Astrocyte of the hippocampus (primary cell): ENCODE measurements at regions not wholly inside any gene's neighbourhood (a gene's known extent, or its start where the extent isn't known, plus 50 kb on each side); places are given as distances from the start of the nearest gene placed in this dataset.
"Not testable (repeated sequence)": the region's sequence is repeated elsewhere in the genome, so short reads cannot be mapped to it uniquely, and the experiment has no call there.

Experiments used
- DNase-seq: peaks from one replicate; pipeline ENCODE4 v3.0.0; 2011; ENCODE audit warnings: low read depth, low spot score

DNA sequence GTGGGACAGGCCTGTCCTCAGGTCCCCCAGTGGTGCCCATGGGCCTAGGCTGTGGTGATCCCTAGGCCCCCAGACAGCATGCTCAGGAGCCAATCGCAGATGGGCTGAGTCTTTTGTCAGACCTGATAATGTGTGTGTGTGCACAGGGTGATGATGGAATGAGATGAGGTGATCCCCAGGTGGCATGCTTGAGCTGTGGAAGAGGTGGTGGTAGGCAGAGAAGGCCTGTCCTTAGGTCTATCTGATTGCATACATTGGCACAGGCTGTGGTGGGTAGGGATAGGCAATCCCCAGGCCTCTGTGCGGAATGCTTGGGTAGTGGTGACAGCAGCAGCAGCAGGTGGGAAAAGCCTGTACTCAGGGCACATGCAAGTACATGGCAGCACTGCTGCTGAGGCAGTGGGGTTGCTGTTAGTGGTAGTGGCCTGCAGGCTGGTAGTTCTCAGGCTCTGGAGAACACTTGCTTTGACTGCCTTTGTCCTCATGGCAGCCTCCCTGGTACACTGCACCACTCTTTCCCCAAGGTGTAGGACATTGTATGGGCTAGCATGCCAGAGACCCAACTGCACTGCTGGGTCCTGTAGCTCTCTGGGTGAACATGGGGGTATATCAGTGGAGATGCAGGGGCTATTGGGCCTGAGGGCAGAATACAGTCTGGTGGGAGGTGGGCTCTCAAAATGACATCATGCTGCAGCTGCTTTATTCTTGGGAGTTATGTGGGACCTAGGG is 260.9 kb upstream of the PLPP4 start:
- no peak for DNase-seq

DNA sequence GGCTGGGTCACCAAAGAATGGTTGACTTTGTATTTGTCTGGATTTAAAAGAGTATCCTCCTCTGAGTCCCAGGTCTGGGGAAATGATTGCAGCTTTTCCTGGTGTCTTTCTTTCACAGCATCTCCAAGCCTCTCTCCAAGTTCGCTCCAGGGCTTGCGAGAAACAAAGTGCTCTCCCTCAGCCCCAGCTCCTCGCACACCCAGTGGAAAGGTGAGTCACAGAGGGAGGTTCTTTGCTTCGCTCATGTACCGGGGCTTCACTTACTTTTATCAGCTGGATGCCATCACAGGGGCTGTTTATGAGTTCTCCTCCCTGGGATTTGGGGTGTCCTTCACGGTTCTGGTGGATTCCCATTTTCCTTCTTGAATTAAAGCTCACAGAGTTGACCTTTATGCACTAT is 252.2 kb upstream of the PLPP4 start:
- DNase-seq: no peak

DNA sequence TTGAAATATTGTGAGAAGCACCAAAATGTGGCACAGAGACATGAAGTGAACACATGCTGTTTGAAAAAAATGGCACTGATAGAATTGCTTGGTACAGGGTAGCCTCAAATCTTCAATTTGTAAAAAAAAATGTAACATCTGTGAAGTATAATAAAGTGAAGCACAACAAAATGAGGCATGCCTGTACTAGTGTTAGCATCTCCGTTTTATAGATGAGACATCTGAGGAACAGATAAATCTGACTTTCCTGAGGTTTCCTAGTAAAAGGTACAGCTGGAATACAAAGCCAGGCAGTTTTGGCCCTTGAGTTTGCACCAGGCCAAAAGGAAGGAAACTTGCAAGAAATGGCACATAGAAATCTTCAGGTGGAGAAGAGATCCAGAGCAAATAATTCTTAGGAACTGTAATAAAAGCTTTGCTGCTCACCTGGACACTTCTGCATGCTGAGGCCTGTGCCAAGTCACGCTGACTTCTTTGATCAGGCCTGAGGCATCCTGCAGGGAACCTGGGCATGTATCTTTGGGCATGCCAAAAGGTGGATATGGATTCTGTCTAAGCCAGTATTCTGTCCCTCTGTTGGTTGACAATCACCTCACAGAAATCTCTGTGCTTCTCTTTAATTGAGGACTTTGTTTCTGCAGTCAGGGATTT is 251.5 kb upstream of the PLPP4 start:
- DNase-seq: no peak

DNA sequence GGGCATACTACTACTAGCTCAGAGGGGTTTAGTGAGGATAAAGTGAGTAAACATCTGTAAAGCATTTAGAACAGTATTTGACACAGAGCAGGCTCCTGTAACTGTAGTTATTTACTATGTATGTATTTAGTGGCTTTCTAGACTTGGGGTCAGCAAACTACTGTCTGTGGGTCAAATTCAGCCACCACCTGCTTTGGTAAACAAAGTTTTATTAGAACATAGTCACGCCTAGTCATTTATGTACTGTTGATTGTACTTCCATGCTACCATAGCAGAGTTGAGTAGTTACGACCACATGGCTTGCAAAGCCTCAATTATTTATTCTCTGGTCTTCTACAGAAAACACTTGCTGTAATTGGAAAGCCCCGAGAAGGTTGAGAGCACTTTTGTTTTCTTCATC is 248.5 kb upstream of the PLPP4 start:
- DNase-seq: no peak

DNA sequence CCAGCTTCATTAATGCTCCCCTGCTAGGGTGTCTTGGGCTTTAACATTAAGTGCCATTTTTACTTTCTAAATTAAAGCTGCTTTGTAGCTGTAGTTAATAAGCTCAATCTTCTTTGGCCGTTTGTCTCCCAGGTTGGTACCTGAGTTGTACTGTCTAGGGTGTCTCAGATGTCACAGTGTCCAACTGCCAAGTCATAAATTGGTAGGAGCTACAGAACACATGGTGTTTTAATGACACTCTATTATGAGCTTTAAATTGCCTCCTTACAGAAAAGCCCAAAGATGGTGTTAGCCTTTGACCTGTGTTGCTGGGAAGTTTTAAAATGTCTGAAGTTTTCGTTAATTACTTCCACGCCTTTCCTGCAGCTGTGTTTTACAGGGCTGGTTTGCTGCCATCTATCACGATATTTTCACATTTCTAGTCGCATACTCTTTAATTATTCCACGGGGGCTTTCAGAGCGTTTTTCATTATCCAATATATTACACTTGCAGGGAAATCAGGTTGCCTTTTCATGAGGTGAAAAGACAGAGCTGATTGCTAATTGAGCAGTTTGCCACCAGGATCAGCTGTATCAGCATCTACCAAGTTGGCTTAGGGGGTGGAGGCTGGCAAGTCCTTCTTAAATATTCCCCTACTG is 247.8 kb upstream of the PLPP4 start:
- DNase-seq: no peak

DNA sequence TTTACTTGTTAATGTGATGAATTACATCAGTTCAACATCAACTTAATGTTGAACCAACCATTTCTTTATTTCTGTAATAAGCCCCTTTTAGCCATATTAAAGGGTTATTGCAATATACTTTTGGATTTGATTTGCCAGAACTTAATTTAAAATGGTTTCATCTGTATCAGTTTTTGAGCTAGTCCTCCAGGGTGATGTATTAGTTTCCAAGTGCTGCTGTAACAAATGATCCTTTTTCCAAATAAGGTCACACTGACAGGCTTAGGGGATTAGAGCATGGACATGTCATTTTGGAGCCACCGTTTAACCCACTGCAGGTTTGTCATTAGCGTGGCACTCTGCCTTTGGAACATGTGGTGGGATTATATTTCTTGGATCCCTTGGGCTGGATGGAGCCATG is 244.8 kb upstream of the PLPP4 start:
- DNase-seq: no peak

DNA sequence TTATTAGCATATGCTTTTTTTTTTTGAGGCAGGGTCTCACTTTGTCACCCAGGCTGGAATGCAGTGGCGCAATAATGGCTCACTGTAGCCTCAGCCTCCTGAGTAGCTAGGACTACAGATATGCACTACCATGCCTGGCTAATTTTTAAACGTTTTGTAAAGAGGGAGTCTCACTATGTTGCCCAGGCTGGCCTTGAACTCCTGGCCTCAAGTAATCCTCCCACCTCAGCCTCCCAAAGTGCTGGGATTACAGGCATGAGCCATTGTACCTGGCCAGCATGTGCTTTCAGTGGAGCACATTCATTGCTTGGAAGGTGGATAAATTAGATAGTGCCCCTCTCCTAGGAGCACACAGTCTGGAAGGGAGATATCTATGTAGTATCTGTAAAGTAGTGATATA is 243.7 kb upstream of the PLPP4 start:
- DNase-seq: not testable (repeated sequence)

DNA sequence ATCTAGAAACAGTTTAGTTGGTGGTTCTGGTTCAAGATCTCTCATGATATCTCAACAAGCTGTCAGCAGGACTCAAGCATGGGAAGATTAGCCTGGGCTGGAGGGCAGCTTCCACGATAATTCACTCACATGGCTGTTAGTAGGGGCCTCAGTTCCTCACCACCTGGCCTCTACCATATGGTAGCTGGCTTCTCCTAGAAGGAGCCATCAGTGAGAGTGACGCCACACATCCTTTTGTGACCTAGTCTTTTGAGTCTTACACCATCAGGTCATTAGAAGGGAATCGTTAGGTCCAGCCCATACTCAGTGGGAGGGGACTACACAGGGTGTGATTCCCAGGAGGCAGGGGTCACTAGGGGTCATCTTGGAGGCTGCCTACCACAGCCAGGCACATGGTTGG is 239.3 kb upstream of the PLPP4 start:
- DNase-seq: no peak

DNA sequence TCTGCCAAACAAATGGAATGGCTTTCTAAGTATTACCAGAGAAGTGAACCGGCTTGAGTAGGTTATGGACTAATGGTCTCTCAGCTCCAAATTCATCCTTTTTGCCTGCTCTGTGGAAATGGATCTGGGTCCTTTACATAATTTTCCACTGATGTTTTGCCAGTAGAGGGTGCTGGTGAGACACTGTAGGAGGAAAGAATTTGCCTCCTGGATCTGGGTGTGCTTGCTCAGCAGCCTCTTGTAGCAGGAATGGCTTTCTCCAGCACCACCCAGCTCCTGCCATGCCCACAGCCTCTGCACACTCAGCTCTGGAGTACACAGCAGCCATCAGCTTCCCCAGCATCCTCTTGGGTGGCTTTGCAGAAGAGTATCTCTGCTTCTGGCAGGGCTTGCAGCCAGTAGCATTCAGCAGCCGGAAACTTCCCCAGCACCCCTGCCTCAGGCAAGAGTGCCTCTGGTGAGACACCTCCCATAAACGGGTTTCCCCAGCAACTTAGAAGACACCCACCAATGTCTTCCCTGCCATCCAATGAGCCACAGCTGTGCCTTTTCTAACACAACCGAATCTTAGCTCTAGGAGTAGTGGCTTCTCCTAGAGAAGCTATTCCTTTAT is 235.0 kb upstream of the PLPP4 start:
- peak; percentile 63 for DNase-seq

DNA sequence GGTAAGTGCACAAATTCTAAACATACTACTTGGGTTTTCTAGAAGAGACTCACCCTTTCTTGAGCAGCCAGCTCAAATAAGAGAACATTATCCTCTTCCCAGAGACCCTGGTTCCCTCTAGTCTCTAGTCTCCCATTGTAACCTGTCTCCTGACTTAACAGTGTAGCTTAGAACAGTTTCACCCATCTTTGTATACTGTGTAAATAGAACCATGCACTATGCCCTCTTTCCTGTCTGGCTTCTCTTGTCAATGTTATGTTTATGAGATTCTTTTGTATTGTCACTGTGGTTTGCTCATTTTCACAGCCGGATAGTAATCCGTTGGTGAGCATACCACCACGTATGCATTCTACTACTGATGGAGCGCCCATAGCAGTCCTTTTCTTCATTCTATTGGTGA is 227.4 kb upstream of the PLPP4 start:
- no peak for DNase-seq

DNA sequence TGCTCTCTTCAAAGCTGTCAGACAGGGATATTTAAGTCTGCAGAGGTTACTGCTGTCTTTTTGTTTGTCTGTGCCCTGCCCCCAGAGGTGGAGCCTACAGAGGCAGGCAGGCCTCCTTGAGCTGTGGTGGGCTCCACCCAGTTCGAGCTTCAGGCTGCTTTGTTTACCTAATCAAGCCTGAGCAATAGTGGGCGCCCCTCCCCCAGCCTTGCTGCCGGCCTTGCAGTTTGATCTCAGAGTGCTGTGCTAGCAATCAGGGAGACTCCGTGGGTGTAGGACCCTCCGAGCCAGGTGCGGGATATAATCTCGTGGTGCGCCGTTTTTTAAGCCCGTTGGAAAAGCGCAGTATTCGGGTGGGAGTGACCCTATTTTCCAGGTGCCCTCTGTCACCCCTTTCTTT is 217.3 kb upstream of the PLPP4 start:
- not testable (repeated sequence) for DNase-seq

DNA sequence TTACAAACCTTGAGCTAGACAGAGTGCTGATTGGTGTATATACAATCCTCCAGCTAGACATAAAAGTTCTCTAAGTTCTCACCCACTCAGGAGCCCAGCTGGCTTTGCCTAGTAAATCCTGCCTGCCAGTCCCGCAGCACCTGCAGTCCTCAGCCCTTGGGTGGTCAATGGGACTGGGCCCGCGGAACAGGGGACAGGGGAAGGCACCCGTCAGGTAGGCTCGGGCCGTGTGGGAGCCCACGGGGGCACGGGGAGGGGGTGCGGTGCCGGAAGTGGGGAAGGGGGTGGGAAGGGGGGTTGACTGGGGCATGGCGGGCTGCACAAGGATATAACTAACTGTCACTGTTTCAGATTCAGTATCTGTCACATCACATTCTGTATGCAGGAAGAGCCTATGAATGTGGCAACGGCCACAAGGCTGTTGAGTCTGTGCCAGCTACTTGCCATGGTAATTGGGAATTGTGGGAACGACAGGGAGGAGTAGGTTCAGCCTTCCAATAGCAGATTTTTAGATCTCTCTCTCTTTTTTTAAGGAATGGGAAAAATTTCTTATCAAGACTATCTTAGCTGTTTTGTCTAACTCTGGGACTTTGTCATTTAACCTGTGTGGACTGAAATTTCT is 205.1 kb upstream of the PLPP4 start:
- DNase-seq: no peak

DNA sequence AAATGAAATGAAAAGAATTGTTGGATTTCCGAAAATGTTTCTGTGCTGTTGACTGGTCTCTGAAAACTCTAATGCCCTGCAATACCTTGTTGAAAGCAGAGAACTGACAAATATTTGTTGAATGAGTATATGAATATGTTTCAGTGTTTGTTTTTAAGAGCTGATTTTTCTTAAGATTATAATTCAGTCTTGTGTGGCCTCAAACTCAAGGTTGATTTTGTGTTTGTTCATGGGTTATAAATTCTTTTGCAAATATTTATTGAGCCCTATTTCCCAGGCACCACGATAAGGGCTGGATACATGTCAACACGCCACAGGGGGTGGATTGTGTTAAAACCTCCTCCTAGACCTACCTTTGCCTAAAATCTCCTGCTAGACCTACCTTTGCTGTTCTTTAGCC is 203.9 kb upstream of the PLPP4 start:
- no peak for DNase-seq

DNA sequence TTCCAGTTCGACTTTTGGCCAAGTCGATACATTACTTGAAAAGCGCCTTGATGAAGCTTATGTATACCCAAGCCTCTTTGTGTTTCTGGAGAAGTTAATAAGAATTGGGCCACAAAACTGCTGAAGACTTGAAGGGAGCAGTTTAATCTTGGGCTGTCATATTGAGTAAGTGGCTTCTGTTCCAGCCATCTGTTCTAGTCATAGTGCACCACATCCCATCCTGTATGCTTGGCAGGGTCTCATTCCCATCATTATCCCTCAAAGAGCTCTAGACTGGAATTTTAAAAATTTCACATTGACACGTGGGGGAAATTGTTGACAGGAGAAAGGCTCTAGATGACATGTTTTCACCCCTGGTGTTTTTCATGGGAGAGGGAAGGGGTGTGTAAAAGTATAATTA is 196.6 kb upstream of the PLPP4 start:
- no peak for DNase-seq

DNA sequence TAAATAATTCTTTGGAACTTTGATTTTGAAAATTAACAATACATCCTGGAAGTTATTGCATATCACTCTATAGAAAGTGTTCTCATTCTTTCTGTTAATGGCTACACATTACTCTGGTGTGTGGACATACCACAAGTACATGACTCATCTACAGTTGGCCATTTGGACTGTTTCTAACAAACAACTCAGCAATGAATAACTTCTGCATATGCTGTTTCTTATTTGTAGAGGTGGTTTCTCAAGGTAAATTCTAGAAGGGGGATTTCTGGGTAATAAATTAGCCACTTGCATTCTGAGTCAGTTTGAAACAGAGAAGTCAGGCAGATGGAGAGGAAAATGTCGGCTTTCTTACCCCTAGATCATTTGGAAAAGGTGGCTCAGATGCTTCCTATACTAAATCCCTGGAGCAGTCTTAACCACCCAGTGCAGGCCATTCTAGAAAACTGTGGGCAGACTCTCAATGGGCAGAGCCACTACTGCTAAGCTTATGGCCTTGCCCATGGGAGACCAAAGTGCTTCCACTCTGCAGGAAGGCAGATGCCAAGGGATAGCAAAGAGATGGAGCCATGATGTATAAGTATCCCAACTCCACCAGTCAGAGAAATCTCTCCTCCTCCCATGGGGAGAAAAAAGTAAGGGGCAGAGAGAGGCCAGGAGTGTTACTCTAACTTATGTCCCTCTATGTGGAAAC is 194.0 kb upstream of the PLPP4 start:
- peak; percentile 11 for DNase-seq

DNA sequence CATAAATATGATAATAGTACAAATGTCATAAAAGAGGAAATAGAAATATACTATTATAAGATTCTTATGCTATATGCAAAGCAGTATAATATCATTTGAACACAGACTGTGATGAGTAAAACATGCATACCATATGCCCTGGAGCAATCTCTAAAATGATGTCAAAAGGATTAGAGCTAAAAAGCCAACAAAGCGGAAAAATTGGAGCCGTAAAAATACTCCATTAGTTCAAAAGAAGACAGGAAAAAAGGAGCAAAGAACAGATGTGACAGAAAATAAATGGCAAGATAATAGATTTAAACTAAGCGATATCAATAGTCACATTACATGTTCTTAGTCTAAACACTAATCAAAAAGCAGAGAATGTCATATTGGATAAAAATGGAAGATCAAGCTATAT is 191.0 kb upstream of the PLPP4 start:
- no peak for DNase-seq

DNA sequence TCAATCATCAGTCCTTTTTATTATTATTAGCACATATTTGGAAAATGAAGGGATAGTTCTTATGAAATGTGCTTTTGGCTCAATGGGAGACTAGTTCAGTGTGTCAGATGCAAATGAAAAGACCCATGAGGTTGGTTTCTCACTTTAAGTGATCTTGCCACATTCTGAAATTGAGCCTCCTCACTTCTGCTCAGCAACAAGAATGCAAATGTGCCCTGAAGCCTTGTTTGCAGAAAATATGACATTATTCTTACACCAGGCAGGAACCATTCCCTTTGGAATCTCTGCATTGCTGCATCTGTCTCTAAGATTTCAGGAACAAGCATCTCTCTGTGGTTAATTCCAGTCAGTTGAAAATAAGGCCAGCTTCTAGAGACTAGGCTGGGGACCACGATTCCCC is 186.1 kb upstream of the PLPP4 start:
- no peak for DNase-seq

DNA sequence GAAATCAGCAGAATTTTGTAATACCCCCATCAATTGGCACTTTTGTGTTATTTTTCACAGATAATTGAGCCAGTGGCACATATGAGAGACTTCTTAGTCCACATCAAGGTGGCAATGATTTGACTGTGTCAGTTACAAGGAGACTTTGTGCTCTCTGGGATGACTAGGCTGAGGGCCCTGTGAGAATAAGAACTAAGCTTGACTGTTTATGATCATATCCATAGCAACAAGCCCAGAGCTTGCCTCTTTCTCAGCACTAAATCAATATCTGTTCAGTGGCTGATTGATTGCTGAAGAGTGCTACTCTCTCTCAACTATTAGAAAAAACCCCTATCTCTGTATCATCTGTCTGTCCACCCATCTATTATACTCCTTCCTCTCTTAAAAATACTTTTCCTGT is 185.3 kb upstream of the PLPP4 start:
- DNase-seq: no peak

DNA sequence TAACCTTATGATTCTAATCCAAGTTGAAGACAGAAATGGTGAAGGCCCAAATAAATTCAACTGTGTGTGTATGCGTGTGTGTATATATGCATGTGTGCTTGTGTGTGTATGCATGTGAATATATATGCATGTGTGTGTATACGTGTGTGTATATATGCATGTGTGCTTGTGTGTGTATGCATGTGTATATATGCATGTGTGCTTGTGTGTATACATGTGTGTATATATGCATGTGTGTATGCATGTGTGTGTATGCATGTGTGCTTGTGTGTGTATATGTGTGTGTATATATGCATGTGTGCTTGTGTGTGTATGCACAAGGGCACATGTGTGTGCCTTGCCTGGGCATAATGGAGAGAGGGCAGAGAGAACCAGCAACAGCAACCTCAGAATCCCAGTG is 184.7 kb upstream of the PLPP4 start:
- DNase-seq: no peak

DNA sequence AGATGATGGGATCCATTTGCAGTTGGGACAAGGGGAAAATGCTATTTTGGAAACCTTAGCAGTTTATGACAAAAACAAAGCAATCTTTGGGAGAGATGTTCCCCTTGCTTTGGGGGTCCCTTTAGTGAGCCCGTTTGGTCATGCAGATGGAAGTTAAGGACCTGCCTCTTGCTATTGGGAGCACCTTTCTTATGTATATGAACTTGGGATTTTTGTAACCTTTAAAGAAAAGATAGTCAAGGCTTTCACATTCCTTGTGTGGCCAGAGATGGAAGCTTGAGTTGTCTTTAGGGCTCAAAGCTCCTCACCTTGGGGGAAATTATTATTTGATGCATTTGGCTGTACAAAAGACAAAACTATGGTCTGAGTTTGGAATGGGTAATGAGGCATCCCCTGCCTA is 179.0 kb upstream of the PLPP4 start:
- no peak for DNase-seq

DNA sequence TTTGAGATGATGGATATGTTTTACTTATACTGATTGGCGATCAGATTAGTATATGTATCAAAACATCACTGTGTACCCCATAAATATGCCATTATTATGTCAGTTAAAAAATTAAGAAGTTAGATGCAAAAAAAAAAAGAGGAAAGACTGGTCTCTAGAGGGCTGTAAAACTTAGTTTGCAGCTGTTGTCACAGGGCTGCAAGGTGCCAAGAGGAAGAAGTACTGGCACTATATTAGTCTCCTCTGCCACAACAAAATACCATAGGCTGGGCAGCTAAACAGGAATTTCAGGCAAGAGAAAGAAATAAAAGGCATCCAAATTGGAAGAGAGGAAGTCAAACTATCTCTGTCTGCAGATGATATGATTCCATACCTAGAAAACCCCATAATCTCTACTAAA is 177.8 kb upstream of the PLPP4 start:
- no peak for DNase-seq

DNA sequence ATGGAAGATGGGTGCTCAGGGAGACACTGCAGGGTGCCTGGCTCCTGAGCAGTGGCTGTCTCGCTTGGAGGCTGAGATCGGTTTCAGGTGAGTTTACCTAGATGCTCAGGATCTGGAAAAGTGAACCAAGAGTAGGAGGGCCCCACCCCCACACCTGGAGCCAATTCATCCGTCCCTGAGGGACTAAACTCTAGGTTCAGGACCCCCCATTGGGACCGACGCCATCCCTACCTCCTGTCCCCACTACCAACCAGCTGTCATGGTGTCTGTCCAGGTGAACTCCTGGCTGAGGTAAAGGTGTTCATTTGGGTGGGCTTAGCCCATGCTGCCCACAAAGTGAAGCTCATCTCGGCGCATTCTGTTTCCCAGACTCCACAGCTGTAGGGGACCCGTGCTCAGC is 174.6 kb upstream of the PLPP4 start:
- DNase-seq: no peak
